ENCODE measurements at regions not wholly inside any gene's neighbourhood (a gene's known extent, or its start where the extent isn't known, plus 50 kb on each side); places are given as distances from the start of the nearest gene placed in this dataset.

GRCh38 chr2:455015-455705 is 167.3 kb upstream of the ALKAL2 start:
- no peak for TF ChIP-seq CTBP1 (IDR thresholded peaks at IDR 0.05; ENCODE audit: borderline replicate concordance)
- TF ChIP-seq ARNT (IDR thresholded peaks at IDR 0.05) = no peak
- TF ChIP-seq NFRKB (IDR thresholded peaks at IDR 0.05) = no peak

All from HEK293T (cell line).